ENCODE measurements at regions not wholly inside any gene's neighbourhood (a gene's known extent, or its start where the extent isn't known, plus 50 kb on each side); places are given as distances from the start of the nearest gene placed in this dataset.
"Not testable (repeated sequence)": the region's sequence is repeated elsewhere in the genome, so short reads cannot be mapped to it uniquely, and the experiment has no call there.

GRCh38 chr2:120503206-120503792, 157.4 kb downstream of the INHBB start:
- no peak for DNase-seq

GRCh38 chr2:120503793-120504571, 158.0 kb downstream of the INHBB start:
- DNase-seq = no peak

GRCh38 chr2:120504936-120505705, 159.2 kb downstream of the INHBB start:
- no peak for DNase-seq

GRCh38 chr2:120508567-120509041, 162.7 kb downstream of the INHBB start:
- DNase-seq = no peak

- no peak for DNase-seq
These were observed 163.4 kb downstream of the INHBB start for GRCh38 chr2:120509213-120509815.

- no peak for DNase-seq
These were observed 164.2 kb downstream of the INHBB start for GRCh38 chr2:120509991-120510735.

GRCh38 chr2:120510751-120511395, 164.9 kb downstream of the INHBB start:
- DNase-seq = no peak

GRCh38 chr2:120511536-120511935, 165.6 kb downstream of the INHBB start:
- DNase-seq = no peak

DNA sequence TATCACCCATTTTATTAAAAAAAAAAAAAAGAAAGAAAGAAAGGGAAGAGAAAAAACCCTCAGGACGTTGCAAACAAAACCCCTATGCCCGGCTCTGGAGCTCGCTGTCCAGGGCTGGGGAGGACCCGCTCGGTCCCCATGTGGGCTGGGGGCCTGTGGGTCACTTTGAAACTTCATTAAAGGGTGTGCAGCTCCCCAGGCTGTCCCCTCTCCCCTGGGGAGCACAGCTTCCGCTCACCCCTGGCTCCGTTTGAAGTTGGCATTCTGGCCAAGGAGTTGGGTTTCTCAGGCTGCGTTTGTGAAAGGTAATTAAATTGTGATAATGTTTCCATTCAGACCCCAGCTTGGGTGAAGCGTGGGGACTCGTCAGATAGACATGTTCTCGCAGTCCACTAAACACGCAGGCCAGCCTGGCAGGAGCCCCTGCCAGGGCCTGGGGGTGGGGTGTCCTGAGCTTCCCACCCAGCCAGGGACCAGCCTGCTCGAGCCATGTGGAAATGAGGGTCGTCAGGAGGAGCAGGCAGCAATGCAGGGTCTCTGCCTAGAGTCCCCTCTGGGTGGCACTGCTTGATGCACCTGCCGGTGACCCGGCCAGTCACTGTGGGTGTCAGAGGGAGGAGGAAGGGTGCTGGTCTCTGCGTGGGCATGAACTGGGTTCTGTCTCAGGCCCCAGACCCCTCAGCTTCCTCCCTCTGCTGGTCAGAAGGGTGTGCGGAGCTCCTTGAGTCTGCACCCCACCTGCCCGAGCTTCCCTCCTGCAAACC, 166.2 kb downstream of the INHBB start:
- DNase-seq = no peak

DNA sequence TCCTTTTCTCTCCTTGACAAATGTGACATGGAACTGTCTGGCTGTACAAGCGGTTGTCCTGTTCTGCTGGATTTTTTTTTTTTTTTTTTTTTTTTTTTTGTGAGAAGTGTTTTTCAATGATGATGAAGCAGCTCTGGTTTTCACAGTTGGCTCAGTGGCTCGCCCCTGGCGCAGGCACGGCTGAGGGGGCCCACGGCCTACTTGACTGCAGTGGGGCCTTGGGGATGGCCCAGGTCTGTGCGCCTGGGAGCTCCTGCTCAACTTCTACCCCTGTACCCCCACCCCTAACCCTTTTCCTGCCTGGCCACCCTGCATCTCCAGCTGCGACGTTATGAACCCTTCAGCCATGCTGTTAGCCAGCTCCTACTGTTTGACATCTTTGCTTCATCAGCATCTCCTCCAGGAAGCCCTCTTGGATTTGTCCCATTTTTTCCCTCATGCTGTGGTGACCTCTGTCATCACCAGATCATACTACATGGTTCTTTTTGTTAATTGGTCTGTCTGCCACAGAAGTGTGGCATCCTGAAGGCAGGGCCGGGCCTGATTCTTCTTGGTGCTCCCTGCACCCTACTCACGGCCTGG, 167.9 kb downstream of the INHBB start:
- DNase-seq = no peak

DNA sequence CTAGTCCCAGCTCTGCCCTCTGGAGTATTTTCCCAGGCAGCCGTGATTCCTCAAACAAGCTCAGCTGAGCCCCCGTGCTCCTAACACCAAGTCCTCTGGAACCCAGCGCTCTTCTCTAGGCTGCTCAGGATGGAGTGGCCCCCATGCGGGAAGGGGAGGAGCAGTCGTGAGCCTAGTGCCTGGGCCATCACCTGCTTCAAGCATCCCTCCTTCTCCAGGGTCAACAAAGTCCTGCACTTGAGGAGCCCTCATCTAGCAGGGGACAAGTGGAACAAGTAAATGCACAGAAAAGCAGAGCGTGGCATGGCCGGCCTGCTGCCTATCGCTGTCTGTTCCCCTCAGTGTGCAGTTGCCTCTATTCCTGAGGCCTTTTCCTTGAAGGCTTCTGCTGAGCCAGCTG, 168.6 kb downstream of the INHBB start:
- no peak for DNase-seq

- DNase-seq = not testable (repeated sequence)
These were observed 169.3 kb downstream of the INHBB start for GRCh38 chr2:120515066-120515758.

GRCh38 chr2:120515759-120516678, 170.1 kb downstream of the INHBB start:
- no peak for DNase-seq

GRCh38 chr2:120516679-120517314, 170.9 kb downstream of the INHBB start:
- no peak for DNase-seq

- DNase-seq = no peak
These were observed 172.0 kb downstream of the INHBB start for GRCh38 chr2:120517751-120518469.

- DNase-seq = no peak
These were observed 172.9 kb downstream of the INHBB start for GRCh38 chr2:120518819-120519218.

GRCh38 chr2:120519469-120519868, 173.5 kb downstream of the INHBB start:
- DNase-seq = no peak

GRCh38 chr2:120520454-120520853, 174.5 kb downstream of the INHBB start:
- no peak for DNase-seq

Measured in activated CD4-positive, alpha-beta T cell treated with anti-CD3 and anti-CD28 coated beads for 48 hours (primary cell).